Caki2 (cell line): ENCODE measurements at regions not wholly inside any gene's neighbourhood (a gene's known extent, or its start where the extent isn't known, plus 50 kb on each side); places are given as distances from the start of the nearest gene placed in this dataset.
A peak's percentile ranks its signal among the peaks of the same experiment; 100 is the strongest.
"Not testable (repeated sequence)": the region's sequence is repeated elsewhere in the genome, so short reads cannot be mapped to it uniquely, and the experiment has no call there.

Experiments
- DNase-seq: peaks from one replicate; pipeline ENCODE4 v3.0.0-alpha.2; 2015; ENCODE audit warnings: low read depth
- in situ Hi-C: cut with HindIII; loops from 2 replicates; pipeline ENCODE4 v1.10.0; 2016; ENCODE audit warnings: low sequenced_read_pairs, low pct_unique_long_range_greater_than_20kb, mixed read lengths

DNA sequence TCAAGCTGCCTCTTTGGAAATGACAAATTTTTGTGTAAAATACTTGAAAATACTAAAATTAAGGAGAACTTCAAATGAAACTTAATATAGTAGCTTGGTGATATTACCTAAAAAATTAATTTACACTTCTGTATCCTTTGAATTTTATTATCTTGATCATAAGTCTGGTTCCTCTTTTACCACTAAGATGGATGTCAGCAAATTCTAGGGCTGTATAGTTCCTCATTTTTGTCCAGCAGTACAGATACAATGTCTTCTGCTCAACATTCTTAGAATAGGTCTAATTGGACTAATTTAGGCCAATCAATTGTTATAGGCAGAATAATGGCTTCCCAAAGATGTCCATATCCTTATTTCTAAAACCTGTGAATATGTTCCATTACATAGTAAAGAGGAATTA lies 1298.0 kb upstream of the RAG2 start:
- DNase-seq = no peak
- in situ Hi-C loops = no loop called here

- DNase-seq = no peak
- in situ Hi-C loops = no loop called here
These were observed 1283.7 kb upstream of the RAG2 start for GRCh38 chr11:37881741-37882140.

DNA sequence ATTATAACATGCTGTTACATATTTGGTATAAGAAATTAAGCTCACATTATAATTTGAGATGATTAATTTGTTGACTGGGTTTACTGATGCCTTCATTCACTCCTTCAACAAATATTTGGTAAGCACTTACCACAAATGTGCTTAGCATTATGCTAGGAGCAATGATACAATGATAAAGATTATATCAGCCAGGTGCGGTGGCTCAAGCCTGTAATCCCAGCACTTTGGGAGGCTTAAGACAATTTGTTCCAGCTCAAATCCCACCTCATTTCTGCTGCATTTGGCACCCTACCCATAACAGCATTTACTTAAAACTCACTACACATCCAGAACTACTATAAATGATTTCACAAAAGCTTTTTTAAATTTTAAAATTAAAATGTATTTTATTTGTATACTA lies 1263.6 kb upstream of the RAG2 start:
- in situ Hi-C loops = no loop called here
- DNase-seq = no peak

DNA sequence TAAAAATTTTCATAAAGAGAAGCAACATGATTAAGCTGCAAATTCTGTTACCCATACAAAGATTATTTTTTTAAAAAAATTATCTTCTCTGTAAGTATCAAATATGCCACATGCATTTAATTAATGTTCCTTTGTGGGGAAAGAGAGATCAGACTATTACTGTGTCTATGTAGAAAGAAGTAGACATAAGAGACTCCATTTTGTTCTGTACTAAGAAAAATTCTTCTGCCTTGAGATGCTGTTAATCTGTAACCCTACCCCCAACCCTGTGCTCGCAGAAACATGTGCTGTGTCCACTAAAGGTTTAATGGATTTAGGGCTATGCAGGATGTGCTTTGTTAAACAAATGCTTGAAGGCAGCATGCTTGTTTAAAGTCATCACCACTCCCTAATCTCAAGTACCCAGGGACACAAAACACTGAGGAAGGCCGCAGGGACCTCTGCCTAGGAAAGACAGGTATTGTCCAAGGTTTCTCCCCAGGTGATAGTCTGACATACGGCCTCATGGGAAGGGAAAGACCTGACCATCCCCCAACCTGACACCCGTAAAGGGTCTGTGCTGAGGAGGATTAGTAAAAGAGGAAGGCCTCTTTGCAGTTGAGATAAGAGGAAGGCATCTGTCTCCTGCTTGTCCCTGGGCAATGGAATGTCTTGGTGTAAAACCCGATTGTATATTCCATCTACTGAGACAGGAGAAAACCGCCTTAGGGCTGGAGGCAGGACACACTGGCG lies 1260.9 kb upstream of the RAG2 start:
- in situ Hi-C loops, DNase-seq: not testable (repeated sequence)

DNA sequence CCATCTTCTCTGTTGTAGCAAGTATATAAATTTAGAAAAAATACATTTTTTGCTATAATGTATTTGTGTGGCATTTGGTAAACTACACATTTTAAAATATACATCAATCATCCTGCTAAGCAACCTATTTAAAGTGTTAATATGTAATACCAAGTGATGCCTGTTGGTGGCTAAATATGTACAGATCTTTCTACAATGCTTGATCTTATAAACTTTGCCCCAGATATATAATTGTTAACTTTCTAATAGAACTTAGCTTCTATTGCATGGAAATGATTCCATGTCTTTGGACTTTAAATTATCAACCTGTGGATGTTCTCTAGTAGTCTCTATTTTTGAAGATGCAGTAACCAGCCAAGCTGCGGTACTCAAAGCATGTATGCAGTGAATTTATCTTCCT lies 1260.4 kb upstream of the RAG2 start:
- DNase-seq = no peak
- in situ Hi-C loops = no loop called here

DNA sequence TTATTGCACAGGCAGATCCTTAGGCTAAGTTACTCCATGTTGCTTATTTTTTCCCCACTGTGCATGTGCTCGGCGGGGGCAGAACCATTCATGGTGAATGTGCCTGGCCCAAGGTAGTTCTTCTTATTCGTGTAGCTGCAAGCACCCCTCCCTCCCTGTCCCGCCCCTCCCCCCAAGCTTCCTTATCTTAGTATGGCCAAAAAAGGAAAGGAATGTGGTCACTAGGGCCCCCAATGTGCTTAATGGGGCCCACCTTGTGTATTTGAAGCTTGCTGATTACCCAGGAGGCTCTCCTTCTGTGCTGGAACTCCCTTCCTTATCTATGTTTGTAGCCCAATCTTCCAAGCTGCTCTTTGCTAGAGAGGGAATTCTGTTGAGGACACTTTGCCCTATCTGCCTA lies 1259.7 kb upstream of the RAG2 start:
- DNase-seq = no peak

GRCh38 chr11:37849706-37850105 lies 1251.7 kb upstream of the RAG2 start:
- no peak for DNase-seq
- in situ Hi-C loops = no loop called here

More for the DNA sequence above, 1259.7 kb upstream of the RAG2 start:
- in situ Hi-C loops = no loop called here

GRCh38 chr11:37843603-37844002 lies 1245.6 kb upstream of the RAG2 start:
- DNase-seq = no peak

DNA sequence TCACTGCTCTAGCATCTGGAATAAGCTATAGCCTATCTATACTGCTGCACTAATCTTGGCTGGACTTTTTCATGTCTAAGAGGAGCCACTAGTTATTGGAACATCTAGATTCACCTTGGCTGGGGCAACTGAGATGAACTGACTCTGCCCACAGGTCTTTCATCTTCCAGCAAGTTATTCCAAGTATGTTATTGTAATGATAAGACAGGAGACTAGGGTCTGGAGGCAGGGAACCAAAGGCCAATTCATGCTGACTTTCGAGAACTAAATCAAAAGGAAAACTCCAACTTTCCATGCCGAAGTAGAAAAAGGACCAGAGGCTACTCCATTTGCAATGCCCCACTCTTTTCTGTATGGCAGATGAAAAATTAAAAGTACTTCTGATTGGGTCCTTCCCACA lies 1243.0 kb upstream of the RAG2 start:
- DNase-seq = no peak
- in situ Hi-C loops = no loop called here

More at GRCh38 chr11:37843603-37844002, 1245.6 kb upstream of the RAG2 start:
- in situ Hi-C loops = no loop called here

- in situ Hi-C loops, DNase-seq: not testable (repeated sequence)
These were observed 1242.3 kb upstream of the RAG2 start for GRCh38 chr11:37840345-37840744.

- no peak for DNase-seq
- in situ Hi-C loops = no loop called here
These were observed 1232.5 kb upstream of the RAG2 start for GRCh38 chr11:37830529-37830928.

- DNase-seq = no peak
- in situ Hi-C loops = no loop called here
These were observed 1219.8 kb upstream of the RAG2 start for GRCh38 chr11:37817727-37818270.

DNA sequence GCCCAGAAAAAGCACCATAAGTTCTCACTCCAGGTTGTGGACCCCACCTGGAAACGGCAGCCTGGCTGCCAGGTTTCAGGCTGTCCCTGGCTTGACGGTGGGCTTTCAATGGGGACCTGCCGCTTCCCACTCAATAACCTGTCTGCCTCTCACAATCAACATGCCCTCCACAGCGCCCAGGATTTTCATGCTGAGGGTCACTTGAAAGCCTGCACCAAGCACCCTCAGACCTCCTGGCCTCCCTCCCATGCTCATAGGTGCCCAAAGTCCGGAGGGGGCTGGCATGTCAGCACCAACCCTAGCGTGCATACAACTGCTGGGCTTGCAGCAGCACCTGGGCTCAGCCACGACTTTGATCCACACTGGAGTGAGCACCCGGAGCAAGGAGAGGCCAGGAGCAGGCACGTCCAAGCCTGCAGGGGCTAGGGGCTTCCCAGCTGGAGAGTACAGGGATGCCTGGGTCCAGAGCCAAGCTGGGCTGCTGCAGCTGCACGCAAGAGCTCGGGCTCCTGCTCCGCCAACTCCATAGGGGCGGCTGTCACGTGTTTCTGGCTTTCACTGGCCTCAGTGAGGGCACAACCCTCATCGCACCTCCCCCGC lies 1214.3 kb upstream of the RAG2 start:
- no peak for DNase-seq
- in situ Hi-C loops = no loop called here

GRCh38 chr11:37811349-37811748 lies 1213.3 kb upstream of the RAG2 start:
- in situ Hi-C loops = no loop called here
- DNase-seq = no peak

DNA sequence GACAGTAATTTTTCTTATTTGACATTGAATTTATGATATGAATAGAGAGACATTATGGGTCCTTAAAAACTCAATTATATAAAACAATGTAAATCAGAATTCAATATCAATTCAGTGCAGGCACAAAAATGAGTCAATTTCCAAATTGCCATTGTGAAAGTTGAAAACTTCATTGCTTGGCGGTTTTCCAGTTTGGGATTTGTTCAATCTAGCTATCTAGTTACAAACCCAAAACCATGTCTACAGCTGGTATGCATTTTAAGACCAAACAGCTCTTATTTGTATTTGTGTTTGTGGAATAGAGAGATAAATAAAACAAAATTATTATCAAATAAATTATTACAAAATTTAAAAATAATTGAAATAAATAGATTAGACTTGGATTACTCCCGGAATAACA lies 1206.6 kb upstream of the RAG2 start:
- in situ Hi-C loops = no loop called here
- no peak for DNase-seq

DNA sequence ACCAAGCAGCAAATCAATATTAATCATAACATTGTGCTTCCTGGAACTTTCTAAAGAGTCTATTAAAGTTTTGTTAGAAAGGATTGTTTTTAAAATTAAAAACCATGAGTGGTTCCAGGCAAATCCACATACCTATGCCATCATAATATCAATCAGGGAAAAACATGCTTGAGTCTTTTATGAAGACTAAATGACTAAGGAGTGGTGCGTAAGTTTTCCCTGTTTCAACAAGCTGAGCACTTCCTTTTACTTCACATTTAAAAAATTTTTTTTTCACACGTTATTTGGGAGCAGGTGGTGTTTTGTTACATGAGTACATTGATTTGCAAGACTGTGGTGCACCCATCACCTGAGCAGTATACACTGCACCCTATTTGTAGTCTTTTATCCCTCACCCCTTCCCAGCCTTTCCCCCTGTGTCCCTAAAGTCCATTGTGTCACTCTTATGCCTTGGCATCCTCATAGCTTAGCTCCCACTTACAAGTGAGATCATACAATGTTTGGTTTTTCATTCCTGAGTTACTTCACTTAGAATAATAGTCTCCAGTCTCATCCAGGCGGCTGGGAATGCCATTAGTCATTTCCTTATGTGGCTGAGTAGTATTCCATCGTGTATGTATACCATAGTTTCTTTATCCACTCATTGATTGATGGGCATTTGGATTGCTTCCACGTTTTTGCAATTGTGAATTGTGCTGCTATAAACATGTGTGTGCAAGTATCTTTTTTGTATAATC lies 1190.3 kb upstream of the RAG2 start:
- DNase-seq = peak; percentile 69
- in situ Hi-C loops = no loop called here

DNA sequence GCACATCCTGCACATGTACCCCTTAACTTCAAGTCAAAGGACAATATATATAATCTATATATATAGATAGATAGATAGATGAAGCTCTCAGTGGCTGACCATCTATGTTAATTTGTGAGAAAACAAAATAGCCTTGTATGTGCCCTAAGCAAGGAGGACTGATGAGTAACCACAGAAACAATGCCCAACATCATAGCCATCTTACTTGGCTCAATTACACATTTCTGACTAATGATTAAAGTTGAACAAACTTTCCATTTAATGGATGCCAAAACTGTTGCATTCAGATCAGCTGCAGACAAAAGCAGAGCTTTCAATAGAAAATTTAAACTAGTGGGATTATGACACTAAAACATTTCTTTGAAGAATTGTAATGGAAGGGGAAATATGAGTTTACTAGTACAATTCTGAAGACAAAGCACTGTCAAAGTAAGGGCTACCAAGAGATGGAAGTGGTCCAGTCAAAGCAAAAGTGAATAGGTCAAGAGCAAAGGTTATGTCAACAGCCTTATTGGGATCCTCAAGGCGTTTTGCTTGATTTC lies 1188.2 kb upstream of the RAG2 start:
- peak; percentile 51 for DNase-seq
- in situ Hi-C loops = no loop called here

DNA sequence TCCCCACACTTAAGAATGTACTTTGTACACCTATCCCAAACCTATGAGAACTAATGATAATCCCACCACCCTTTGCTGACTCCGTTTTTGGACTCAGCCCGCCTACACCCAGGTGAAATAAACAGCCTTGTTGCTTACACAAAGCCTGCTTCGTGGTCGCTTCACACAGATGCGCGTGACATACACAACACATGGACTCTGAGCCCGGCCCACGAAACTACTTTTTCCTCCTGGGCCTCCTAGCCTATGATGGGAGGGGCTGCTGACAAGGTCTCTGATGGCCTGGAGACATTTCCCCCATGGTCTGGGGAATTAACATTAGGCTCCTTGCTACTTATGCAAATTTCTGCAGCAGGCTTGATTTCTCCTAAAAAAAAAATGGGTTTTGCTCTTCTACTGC lies 1176.4 kb upstream of the RAG2 start:
- DNase-seq = no peak
- in situ Hi-C loops = no loop called here

GRCh38 chr11:37770145-37770544 lies 1172.1 kb upstream of the RAG2 start:
- no peak for DNase-seq
- in situ Hi-C loops = no loop called here
